Ovary (tissue), 7 donors: ENCODE measurements at regions not wholly inside any gene's neighbourhood (a gene's known extent, or its start where the extent isn't known, plus 50 kb on each side); places are given as distances from the start of the nearest gene placed in this dataset.

Experiments
- DNase-seq, 5 donors: peaks; one replicate each; pipeline ENCODE4 v3.0.0-alpha.2; 2019 to 2020
- H3K27ac ChIP-seq, 2 donors: fragments of 200-600 bp; one replicate each; pipeline versions ENCODE4 v1.5.1 to v1.8.0; 2019 to 2022
- H3K27me3 ChIP-seq: fragments of 200-600 bp; one replicate; pipeline ENCODE4 v1.8.0; 2022
- H3K36me3 ChIP-seq: fragments of 200-600 bp; sonication (generic); one replicate; pipeline ENCODE4 v1.5.1; 2019
- H3K4me1 ChIP-seq: one replicate; pipeline ENCODE4 v1.8.1; 2013; ENCODE audit warnings: mild to moderate bottlenecking, moderate library complexity; ENCODE audit not compliant: insufficient read depth
- H3K4me3 ChIP-seq: fragments of 200-600 bp; sonication (generic); one replicate; pipeline ENCODE4 v1.5.1; 2017
- H3K9me3 ChIP-seq, 2 donors: fragments of 200-600 bp in 1 of 2; sonication (generic) in 1 of 2; one replicate each; pipeline versions ENCODE4 v1.5.1 to v1.8.1; 2013 to 2019; ENCODE audit warnings: mild to moderate bottlenecking in 1 of 2, moderate library complexity in 1 of 2
- EP300 ChIP-seq: sonication (generic); formaldehyde crosslinking; IDR thresholded peaks from one replicate; pipeline ENCODE4 v1.6.1; 2017; ENCODE audit warnings: antibody characterized with exemption
- POLR2A ChIP-seq: fragments of 450-650 bp; IDR thresholded peaks from one replicate; pipeline ENCODE4 v1.6.1; 2017; ENCODE audit warnings: antibody characterized with exemption, mild to moderate bottlenecking, moderate library complexity
- WGBS, 3 donors: extraction: QIAGEN DNeasy Blood & Tissue Kit in 1 of 3; methylation state at CpG; one replicate each; pipeline versions ENCODE4 v1.1.5 to v1.1.7; 2013 to 2017; 5-methylcytosine and 5-hydroxymethylcytosine counted together
- intact Hi-C, 4 donors: fragments of 100-400 bp; cut with DNase I; formaldehyde crosslinking; loops; one replicate each; pipeline versions ENCODE4 v1.11.0 to v1.15.1; 2022 to 2023
- TF ChIP-seq, protein P1 (sequence below), 3 donors: fragments of 450-650 bp in 2 of 3; fragments of 200-600 bp in 1 of 3; IDR thresholded peaks; one replicate each; pipeline versions ENCODE4 v1.5.1 to v1.8.0; 2016 to 2022; ENCODE audit warnings: antibody characterized with exemption in 3 of 3, mild to moderate bottlenecking in 1 of 3
- donor health status: DM: no; HTN: no; CAD: no; lungs with moderate emphysema.
- donor health status: DM: no; HTN: no; CAD: no.
- donor health status: Bipolar disorder and iron deficiency.
- donor health status: DM: no; HTN: no; CAD: no.
- donor health status: DM: yes; HTN: yes; CAD: no.

DNA sequence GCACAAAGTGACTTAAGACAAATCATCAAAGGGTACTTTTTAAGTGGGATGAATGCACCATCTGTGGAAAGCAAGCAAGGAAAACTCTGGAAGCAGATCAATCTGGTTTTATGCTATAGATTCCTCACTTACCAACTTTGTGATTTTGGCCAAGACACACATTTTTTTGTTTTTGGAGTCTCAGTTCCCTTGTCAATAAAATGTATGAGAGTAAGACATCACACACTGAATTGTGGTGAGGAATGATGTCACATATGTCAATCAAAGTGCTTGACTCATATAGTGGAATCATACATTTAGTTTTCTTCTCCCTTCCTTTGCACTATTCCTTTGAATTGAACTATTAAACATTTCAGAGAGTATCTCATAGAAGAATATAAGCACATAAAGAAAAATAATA, 620.5 kb upstream of the CITED2 start:
- no peaks in the 10 kb centered on the region for H3K9me3 ChIP-seq
- H3K36me3 ChIP-seq = no peaks in the 10 kb centered on the region
- H3K4me1 ChIP-seq = no peaks in the 10 kb centered on the region
- DNase-seq = no peak
- no peaks in the 10 kb centered on the region for H3K27me3 ChIP-seq
- TF ChIP-seq EP300 = no peak
- no peak for TF ChIP-seq POLR2A
- TF ChIP-seq, protein P1, sequence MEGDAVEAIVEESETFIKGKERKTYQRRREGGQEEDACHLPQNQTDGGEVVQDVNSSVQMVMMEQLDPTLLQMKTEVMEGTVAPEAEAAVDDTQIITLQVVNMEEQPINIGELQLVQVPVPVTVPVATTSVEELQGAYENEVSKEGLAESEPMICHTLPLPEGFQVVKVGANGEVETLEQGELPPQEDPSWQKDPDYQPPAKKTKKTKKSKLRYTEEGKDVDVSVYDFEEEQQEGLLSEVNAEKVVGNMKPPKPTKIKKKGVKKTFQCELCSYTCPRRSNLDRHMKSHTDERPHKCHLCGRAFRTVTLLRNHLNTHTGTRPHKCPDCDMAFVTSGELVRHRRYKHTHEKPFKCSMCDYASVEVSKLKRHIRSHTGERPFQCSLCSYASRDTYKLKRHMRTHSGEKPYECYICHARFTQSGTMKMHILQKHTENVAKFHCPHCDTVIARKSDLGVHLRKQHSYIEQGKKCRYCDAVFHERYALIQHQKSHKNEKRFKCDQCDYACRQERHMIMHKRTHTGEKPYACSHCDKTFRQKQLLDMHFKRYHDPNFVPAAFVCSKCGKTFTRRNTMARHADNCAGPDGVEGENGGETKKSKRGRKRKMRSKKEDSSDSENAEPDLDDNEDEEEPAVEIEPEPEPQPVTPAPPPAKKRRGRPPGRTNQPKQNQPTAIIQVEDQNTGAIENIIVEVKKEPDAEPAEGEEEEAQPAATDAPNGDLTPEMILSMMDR (IDR thresholded peaks at IDR 0.05) = no peak
- H3K4me3 ChIP-seq = no peak overlapping the region
- intact Hi-C loops = loop anchor here in 1 of 4 donors (10.0 kb wide), 1 partner anchor 620 kb away; the partner anchor contains the start of gene CITED2
- no peak overlapping the region for H3K27ac ChIP-seq

DNA sequence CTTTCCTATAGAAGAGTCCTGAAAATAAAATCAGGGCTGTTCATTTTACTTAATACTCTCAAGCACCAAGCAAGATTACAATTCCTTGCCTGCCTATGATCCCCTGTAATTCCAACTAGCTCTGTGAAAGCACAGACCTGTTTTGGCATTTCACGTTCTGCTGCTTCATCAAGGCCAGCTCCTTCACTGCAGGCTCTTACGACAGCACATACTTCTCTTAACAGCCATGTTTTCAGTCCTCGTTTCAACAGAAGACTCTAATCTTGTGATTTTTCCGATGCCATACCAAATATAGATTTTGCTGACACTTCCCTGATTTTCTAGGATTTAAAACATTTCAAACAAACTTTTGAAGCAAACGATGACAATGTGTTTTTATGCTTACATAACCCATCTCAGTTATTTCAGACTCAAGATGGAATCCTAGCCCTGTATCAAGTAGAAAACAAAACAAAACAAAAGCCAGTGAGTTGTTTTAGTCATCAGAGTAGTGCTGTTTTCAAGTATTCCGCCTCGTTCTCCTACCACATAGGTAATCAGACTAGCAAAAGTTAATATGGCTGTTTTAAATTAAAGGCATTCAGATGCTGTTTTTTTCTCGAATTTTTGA, 616.5 kb upstream of the CITED2 start:
- Histone ChIP-seq H3K4me1 (no peaks in the 10 kb centered on the region), H3K9me3 (no peaks in the 10 kb centered on the region), H3K27me3 (no peaks in the 10 kb centered on the region), H3K36me3 (no peaks in the 10 kb centered on the region), H3K27ac (peak overlapping the region in 1 of 2 donors; percentile 79), H3K4me3 (no peak overlapping the region)
- TF ChIP-seq EP300 = no peak
- TF ChIP-seq, protein P1 (IDR thresholded peaks at IDR 0.05) = no peak
- TF ChIP-seq POLR2A = no peak
- WGBS, 3 donors = 8 to 29% (median 9%) methylated on average over 8 of the region's 8 CpGs
- intact Hi-C loops = loop anchor here in 1 of 4 donors (10.0 kb wide), 1 partner anchor 616 kb away; the partner anchor contains the start of gene CITED2
- peak in 4 of 5 donors; percentile 25 to 59 (median 48) for DNase-seq

DNA sequence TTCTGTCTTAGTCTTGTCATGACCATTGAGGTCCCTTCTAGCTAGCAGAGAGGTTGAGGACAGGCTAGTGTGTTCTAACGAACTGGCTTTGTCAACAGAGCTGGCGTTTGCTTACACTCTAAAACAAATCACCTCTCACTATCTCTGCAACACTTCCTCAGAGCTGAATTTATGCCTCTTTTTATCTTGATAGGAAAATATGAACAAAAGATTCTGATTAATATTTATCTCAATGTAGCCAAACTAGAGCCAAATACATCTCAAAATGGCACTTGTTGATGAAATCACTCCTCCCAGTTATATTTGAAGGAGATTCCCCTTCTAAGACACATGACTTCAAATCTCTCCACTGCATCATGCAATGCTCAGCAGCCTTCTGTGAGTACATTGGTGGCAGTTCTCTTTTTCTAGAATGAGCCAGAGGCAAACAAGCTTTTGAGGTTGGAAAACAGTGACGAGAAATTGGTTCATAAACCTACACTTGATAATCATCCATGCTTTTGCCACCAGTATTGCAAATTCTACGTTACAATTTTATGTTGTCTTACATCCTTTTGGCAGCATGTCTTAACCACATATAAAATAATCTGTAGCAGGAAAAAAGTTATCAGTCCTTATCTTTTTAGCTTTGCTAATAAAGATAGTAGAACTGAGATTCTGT, 615.7 kb upstream of the CITED2 start:
- Histone ChIP-seq H3K4me3 (no peak overlapping the region), H3K27me3 (no peaks in the 10 kb centered on the region), H3K36me3 (no peaks in the 10 kb centered on the region), H3K27ac (no peak overlapping the region), H3K4me1 (no peaks in the 10 kb centered on the region), H3K9me3 (no peaks in the 10 kb centered on the region)
- intact Hi-C loops = loop anchor here in 1 of 4 donors (10.0 kb wide), 1 partner anchor 615 kb away; the partner anchor contains the start of gene CITED2
- WGBS, 3 donors = 48 to 61% (median 49%) methylated on average over 4 of the region's 4 CpGs
- TF ChIP-seq POLR2A = no peak
- TF ChIP-seq EP300 = no peak
- TF ChIP-seq, protein P1 (IDR thresholded peaks at IDR 0.05) = no peak
- DNase-seq = no peak

DNA sequence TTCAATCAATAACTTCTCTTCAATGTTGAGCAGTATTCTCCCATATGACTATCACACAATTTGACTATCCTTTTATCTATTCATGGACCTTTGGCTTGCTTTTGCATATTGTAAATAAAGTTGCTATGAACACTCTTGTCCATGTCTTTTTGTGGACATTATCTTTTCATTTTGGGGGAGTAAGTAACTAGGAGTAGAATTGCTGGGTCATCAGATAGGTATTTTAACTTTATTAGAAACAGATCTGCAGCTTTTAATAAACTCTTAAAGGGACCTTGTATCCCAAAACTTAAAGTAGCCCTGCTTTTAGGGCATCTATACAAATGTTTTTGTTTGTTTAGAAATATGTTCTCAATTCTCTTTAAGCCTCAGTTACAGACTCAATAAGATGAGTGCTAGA, 614.2 kb upstream of the CITED2 start:
- intact Hi-C loops = no loop called here

DNA sequence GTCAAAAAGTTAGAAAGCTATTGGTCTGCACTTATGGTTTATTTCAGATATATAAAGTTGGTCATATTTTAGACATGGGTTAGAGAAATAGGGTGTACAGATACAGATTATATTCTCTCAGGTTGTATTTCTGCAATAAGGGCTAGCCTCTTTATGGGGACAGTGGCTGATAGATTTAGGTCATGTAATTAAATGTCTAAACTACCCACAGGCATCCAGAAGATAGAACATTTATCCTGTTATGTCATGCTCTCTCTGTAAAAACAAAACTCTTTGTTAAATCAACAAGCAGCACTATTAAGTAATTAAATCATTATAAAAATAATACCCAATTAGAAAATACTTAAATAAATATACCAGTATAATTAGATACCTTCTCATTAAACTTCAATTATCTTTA, 612.6 kb upstream of the CITED2 start:
- Histone ChIP-seq H3K9me3 (no peaks in the 10 kb centered on the region), H3K4me1 (peaks cover 8% of the 10 kb centered on the region), H3K27ac (no peak overlapping the region), H3K4me3 (no peak overlapping the region), H3K27me3 (no peaks in the 10 kb centered on the region), H3K36me3 (no peaks in the 10 kb centered on the region)
- DNase-seq = no peak
- intact Hi-C loops = no loop called here
- TF ChIP-seq EP300 (no peak), POLR2A (no peak)
- TF ChIP-seq, protein P1 (IDR thresholded peaks at IDR 0.05) = no peak

More for the DNA sequence above, 614.2 kb upstream of the CITED2 start:
- Histone ChIP-seq H3K27ac (no peak overlapping the region), H3K36me3 (no peaks in the 10 kb centered on the region), H3K4me1 (peaks cover 5% of the 10 kb centered on the region), H3K4me3 (no peak overlapping the region), H3K9me3 (no peaks in the 10 kb centered on the region), H3K27me3 (no peaks in the 10 kb centered on the region)
- DNase-seq = no peak
- TF ChIP-seq POLR2A = no peak
